OCI-LY7 (cell line): ENCODE measurements at regions not wholly inside any gene's neighbourhood (a gene's known extent, or its start where the extent isn't known, plus 50 kb on each side); places are given as distances from the start of the nearest gene placed in this dataset.

ENCODE experiments used
- BruUV-seq: library from RNA; stranded (reverse); fragments of 400-500 nt; replicated peaks from 2 replicates; lab custom pipeline; 2021; lab: Mats Ljungman, UMichigan
- CTCF ChIA-PET: fragments of 300-600 bp; sonication (Branson Sonifier 250); formaldehyde crosslinking; loops from one replicate; lab custom pipeline; 2022; ENCODE audit warnings: antibody characterized with exemption; ENCODE audit not compliant: unreplicated experiment; lab: Charles Lee
- POLR2A ChIA-PET: fragments of 300-600 bp; sonication (Branson Sonifier 250); formaldehyde crosslinking; loops from one replicate; lab custom pipeline; 2022; ENCODE audit warnings: antibody characterized with exemption; lab: Charles Lee
- DNase-seq: peaks from one replicate; pipeline ENCODE4 v3.0.0-alpha.2; 2015; ENCODE audit warnings: low spot score
- H2AFZ ChIP-seq: fragments of 200-600 bp; sonication (generic), shearing (Covaris generic); 2 replicates; pipeline ENCODE4 v1.6.1; 2014; ENCODE audit warnings: mild to moderate bottlenecking, antibody characterized with exemption, low read length, moderate library complexity
- H3K27ac ChIP-seq: fragments of 200-600 bp; sonication (generic); 2 replicates; pipeline ENCODE4 v1.5.1; 2014; ENCODE audit warnings: mixed run types, low read depth, mild to moderate bottlenecking, moderate library complexity, low read length, inconsistent platforms; ENCODE audit not compliant: poor library complexity, severe bottlenecking
- H3K36me3 ChIP-seq: fragments of 200-600 bp; sonication (generic); 2 replicates; pipeline ENCODE4 v1.6.1; 2014; ENCODE audit warnings: mild to moderate bottlenecking, antibody characterized with exemption, low read length, moderate library complexity, mixed read lengths; ENCODE audit not compliant: insufficient read depth
- H3K4me1 ChIP-seq: fragments of 200-600 bp; sonication (generic); 2 replicates; pipeline ENCODE4 v1.5.1; 2014; ENCODE audit warnings: mild to moderate bottlenecking, low read length; ENCODE audit not compliant: insufficient read depth, poor library complexity, severe bottlenecking
- H3K4me2 ChIP-seq: fragments of 200-600 bp; sonication (generic); 2 replicates; pipeline ENCODE4 v1.6.1; 2014; ENCODE audit warnings: mild to moderate bottlenecking, low read length
- H3K4me3 ChIP-seq: fragments of 200-600 bp; sonication (generic); 2 replicates; pipeline ENCODE4 v1.5.1; 2014; ENCODE audit warnings: mild to moderate bottlenecking, low read depth, low read length; ENCODE audit not compliant: poor library complexity, severe bottlenecking
- H3K79me2 ChIP-seq: fragments of 200-600 bp; sonication (generic); 2 replicates; pipeline ENCODE4 v1.6.1; 2016; ENCODE audit warnings: low read depth, mild to moderate bottlenecking, low read length, moderate library complexity, mixed read lengths; ENCODE audit not compliant: insufficient read depth
- H3K9me2 ChIP-seq: fragments of 200-600 bp; sonication (generic); 2 replicates; pipeline ENCODE4 v1.6.1; 2016; ENCODE audit warnings: mild to moderate bottlenecking, low read length, mixed read lengths; ENCODE audit not compliant: insufficient read depth
- H3K9me3 ChIP-seq: fragments of 200-600 bp; sonication (generic); 2 replicates; pipeline ENCODE4 v1.6.1; 2014; ENCODE audit warnings: mild to moderate bottlenecking, mixed run types, low read length, mixed read lengths
- H4K20me1 ChIP-seq: fragments of 200-600 bp; sonication (generic); 2 replicates; pipeline ENCODE4 v1.6.1; 2014; ENCODE audit warnings: mild to moderate bottlenecking, antibody characterized with exemption, low read length, moderate library complexity, mixed read lengths; ENCODE audit not compliant: insufficient read depth
- CTCF ChIP-seq: fragments of 200-600 bp; sonication (generic); conservative IDR thresholded peaks from 2 replicates; pipeline ENCODE4 v1.5.1; 2014; ENCODE audit warnings: mild to moderate bottlenecking, antibody characterized with exemption, low read length, moderate library complexity, mixed read lengths
- EZH2phosphoT487 ChIP-seq: fragments of 200-600 bp; sonication (generic); IDR thresholded peaks from 2 replicates; pipeline ENCODE4 v1.6.1; 2018; ENCODE audit warnings: low read depth, borderline replicate concordance, mild to moderate bottlenecking, mixed run types, antibody characterized with exemption, low read length, moderate library complexity, mixed read lengths
- intact Hi-C: fragments of 100-400 bp; cut with micrococcal nuclease; formaldehyde crosslinking; loops from one replicate; pipeline ENCODE4 v1.10.0; 2022; ENCODE audit not compliant: unreplicated experiment

- Histone ChIP-seq H3K36me3 (no peaks in the 10 kb centered on the region), H3K9me3 (no peaks in the 10 kb centered on the region), H3K79me2 (no peaks in the 10 kb centered on the region), H3K4me2 (no peak overlapping the region), H3K4me1 (no peaks in the 10 kb centered on the region), H4K20me1 (no peaks in the 10 kb centered on the region; the same call in 1 of the 2 replicates), H3K27ac (no peak overlapping the region), H3K9me2 (no peaks in the 10 kb centered on the region), H2AFZ (no peak overlapping the region), H3K4me3 (no peak overlapping the region)
- DNase-seq, result no peak
- no TSS peak for BruUV-seq
- intact Hi-C loops, result no loop called here
- CTCF ChIA-PET, result no interaction called here
- no peak for TF ChIP-seq CTCF
- no peak for TF ChIP-seq EZH2phosphoT487
- POLR2A ChIA-PET, result interaction anchor here (0.6 kb wide), 1 partner anchor 601 kb away, joined by 3 read pairs; no protein-coding TSS in a partner anchor
Observed at GRCh38 chr15:93829115-93829870, 402.1 kb upstream of the MCTP2 start.

- H3K9me3 ChIP-seq, result no peaks in the 10 kb centered on the region
- H3K4me1 ChIP-seq, result no peaks in the 10 kb centered on the region
- no TSS peak for BruUV-seq
- H3K4me2 ChIP-seq, result no peak overlapping the region
- no peaks in the 10 kb centered on the region for H3K79me2 ChIP-seq
- TF ChIP-seq CTCF (no peak), EZH2phosphoT487 (no peak)
- H3K9me2 ChIP-seq, result no peaks in the 10 kb centered on the region
- ChIA-PET POLR2A (no interaction called here), CTCF (no interaction called here)
- no peaks in the 10 kb centered on the region; the same call in 1 of the 2 replicates for H4K20me1 ChIP-seq
- no peak overlapping the region for H3K27ac ChIP-seq
- H3K36me3 ChIP-seq, result no peaks in the 10 kb centered on the region
- no peak overlapping the region for H2AFZ ChIP-seq
- no peak overlapping the region for H3K4me3 ChIP-seq
- intact Hi-C loops, result no loop called here
- no peak for DNase-seq
Observed at GRCh38 chr15:93826790-93827189, 404.6 kb upstream of the MCTP2 start.

- no peak overlapping the region for H2AFZ ChIP-seq
- H3K79me2 ChIP-seq, result no peaks in the 10 kb centered on the region
- intact Hi-C loops, result no loop called here
- H3K4me1 ChIP-seq, result no peaks in the 10 kb centered on the region
- no peak for TF ChIP-seq EZH2phosphoT487
- TF ChIP-seq CTCF, result no peak
- no peak overlapping the region for H3K4me3 ChIP-seq
- BruUV-seq, result no TSS peak
- DNase-seq, result no peak
- ChIA-PET CTCF (no interaction called here), POLR2A (no interaction called here)
- H3K27ac ChIP-seq, result no peak overlapping the region
- H3K4me2 ChIP-seq, result no peak overlapping the region
- no peaks in the 10 kb centered on the region for H3K36me3 ChIP-seq
- H3K9me2 ChIP-seq, result no peaks in the 10 kb centered on the region
- H3K9me3 ChIP-seq, result no peaks in the 10 kb centered on the region
- no peaks in the 10 kb centered on the region; the same call in 1 of the 2 replicates for H4K20me1 ChIP-seq
Observed at GRCh38 chr15:93826293-93826692, 405.1 kb upstream of the MCTP2 start.
